HepG2 (cell line): ENCODE measurements at regions not wholly inside any gene's neighbourhood (a gene's known extent, or its start where the extent isn't known, plus 50 kb on each side); places are given as distances from the start of the nearest gene placed in this dataset.

Experiments
- CBX2 ChIP-seq, 2 experiments: fragments of 200-600 bp in 1 of 2; sonication (generic); formaldehyde crosslinking in 1 of 2; IDR thresholded peaks; 2 replicates each; pipeline versions ENCODE4 v1.7.0 to v1.8.1; 2018 to 2022; ENCODE audit warnings: low read depth in 2 of 2, low read length in 1 of 2, mild to moderate bottlenecking in 1 of 2, missing genetic modification reagents in 1 of 2
- HNRNPK ChIP-seq: fragments of 200-400 bp; formaldehyde crosslinking; IDR thresholded peaks from 2 replicates; pipeline ENCODE4 v1.6.1; 2018; ENCODE audit warnings: low read length, low read depth, moderate library complexity, mild to moderate bottlenecking; ENCODE audit not compliant: poor library complexity, severe bottlenecking
- KAT2B ChIP-seq: fragments of 150-350 bp; IDR thresholded peaks from 2 replicates; pipeline ENCODE4 v1.6.1; 2014; ENCODE audit warnings: low read depth, low read length, borderline replicate concordance
- MIER2 ChIP-seq: IDR thresholded peaks from 2 replicates; pipeline ENCODE4 v1.6.1; 2016; ENCODE audit warnings: missing biosample characterization, missing genetic modification reagents
- TP53 ChIP-seq: sonication (generic); formaldehyde crosslinking; conservative IDR thresholded peaks from 2 replicates; pipeline ENCODE4 v1.4.0; 2020; ENCODE audit warnings: missing genetic modification reagents
- ZNF569 ChIP-seq: sonication (generic); formaldehyde crosslinking; IDR thresholded peaks from 2 replicates; pipeline ENCODE4 v1.5.0; 2020; ENCODE audit warnings: mild to moderate bottlenecking, missing genetic modification reagents, moderate library complexity, borderline replicate concordance
- TF ChIP-seq, protein P1 (sequence below), 2 experiments: fragments of 450-650 bp in 1 of 2; sonication (generic) in 1 of 2; formaldehyde crosslinking in 1 of 2; IDR thresholded peaks; 2 replicates each; pipeline versions ENCODE4 v1.6.1 to v1.8.0; 2016 to 2022; ENCODE audit warnings: antibody characterized with exemption in 1 of 2, mild to moderate bottlenecking in 1 of 2, missing genetic modification reagents in 1 of 2
- TF ChIP-seq, protein P2 (sequence below): sonication (generic); formaldehyde crosslinking; IDR thresholded peaks from 2 replicates; pipeline ENCODE4 v1.5.0; 2020; ENCODE audit warnings: mild to moderate bottlenecking, missing genetic modification reagents, moderate library complexity

DNA sequence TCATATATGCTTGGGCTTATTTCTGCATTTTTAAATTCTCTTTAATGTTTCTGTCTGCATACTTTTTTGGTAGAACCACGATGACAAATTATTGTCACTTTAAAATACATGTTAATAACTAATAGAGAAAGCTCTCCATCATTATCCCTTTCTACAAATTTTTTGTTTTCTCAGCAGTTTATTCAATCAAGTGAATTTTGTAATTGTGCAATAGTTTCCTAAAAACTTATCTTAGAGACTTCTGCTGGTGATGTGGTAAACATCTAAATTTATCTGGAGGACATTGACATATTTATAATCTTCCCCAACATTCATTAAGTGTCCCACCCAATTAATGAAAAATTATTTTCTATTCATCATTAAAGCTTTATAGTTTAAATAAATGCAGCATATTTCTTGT is 215.3 kb downstream of the MEX3B start:
- TF ChIP-seq HNRNPK (no peak), TP53 (CRISPR knock-in tag) (no peak), CBX2 (IDR thresholded peaks at IDR 0.05; ENCODE audit: low read depth, low read length) (no peak), CBX2 (CRISPR knock-in tag; IDR thresholded peaks at IDR 0.05; ENCODE audit: low read depth) (no peak), ZNF569 (CRISPR knock-in tag) (no peak), KAT2B (no peak), MIER2 (CRISPR knock-in tag) (no peak)
- TF ChIP-seq, protein P1, sequence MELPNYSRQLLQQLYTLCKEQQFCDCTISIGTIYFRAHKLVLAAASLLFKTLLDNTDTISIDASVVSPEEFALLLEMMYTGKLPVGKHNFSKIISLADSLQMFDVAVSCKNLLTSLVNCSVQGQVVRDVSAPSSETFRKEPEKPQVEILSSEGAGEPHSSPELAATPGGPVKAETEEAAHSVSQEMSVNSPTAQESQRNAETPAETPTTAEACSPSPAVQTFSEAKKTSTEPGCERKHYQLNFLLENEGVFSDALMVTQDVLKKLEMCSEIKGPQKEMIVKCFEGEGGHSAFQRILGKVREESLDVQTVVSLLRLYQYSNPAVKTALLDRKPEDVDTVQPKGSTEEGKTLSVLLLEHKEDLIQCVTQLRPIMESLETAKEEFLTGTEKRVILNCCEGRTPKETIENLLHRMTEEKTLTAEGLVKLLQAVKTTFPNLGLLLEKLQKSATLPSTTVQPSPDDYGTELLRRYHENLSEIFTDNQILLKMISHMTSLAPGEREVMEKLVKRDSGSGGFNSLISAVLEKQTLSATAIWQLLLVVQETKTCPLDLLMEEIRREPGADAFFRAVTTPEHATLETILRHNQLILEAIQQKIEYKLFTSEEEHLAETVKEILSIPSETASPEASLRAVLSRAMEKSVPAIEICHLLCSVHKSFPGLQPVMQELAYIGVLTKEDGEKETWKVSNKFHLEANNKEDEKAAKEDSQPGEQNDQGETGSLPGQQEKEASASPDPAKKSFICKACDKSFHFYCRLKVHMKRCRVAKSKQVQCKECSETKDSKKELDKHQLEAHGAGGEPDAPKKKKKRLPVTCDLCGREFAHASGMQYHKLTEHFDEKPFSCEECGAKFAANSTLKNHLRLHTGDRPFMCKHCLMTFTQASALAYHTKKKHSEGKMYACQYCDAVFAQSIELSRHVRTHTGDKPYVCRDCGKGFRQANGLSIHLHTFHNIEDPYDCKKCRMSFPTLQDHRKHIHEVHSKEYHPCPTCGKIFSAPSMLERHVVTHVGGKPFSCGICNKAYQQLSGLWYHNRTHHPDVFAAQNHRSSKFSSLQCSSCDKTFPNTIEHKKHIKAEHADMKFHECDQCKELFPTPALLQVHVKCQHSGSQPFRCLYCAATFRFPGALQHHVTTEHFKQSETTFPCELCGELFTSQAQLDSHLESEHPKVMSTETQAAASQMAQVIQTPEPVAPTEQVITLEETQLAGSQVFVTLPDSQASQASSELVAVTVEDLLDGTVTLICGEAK (IDR thresholded peaks at IDR 0.05): no peak
- TF ChIP-seq, protein P1 (CRISPR knock-in tag; IDR thresholded peaks at IDR 0.05): no peak
- TF ChIP-seq, protein P2, sequence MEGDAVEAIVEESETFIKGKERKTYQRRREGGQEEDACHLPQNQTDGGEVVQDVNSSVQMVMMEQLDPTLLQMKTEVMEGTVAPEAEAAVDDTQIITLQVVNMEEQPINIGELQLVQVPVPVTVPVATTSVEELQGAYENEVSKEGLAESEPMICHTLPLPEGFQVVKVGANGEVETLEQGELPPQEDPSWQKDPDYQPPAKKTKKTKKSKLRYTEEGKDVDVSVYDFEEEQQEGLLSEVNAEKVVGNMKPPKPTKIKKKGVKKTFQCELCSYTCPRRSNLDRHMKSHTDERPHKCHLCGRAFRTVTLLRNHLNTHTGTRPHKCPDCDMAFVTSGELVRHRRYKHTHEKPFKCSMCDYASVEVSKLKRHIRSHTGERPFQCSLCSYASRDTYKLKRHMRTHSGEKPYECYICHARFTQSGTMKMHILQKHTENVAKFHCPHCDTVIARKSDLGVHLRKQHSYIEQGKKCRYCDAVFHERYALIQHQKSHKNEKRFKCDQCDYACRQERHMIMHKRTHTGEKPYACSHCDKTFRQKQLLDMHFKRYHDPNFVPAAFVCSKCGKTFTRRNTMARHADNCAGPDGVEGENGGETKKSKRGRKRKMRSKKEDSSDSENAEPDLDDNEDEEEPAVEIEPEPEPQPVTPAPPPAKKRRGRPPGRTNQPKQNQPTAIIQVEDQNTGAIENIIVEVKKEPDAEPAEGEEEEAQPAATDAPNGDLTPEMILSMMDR: no peak
